ENCODE measurements at regions not wholly inside any gene's neighbourhood (a gene's known extent, or its start where the extent isn't known, plus 50 kb on each side); places are given as distances from the start of the nearest gene placed in this dataset.

DNA sequence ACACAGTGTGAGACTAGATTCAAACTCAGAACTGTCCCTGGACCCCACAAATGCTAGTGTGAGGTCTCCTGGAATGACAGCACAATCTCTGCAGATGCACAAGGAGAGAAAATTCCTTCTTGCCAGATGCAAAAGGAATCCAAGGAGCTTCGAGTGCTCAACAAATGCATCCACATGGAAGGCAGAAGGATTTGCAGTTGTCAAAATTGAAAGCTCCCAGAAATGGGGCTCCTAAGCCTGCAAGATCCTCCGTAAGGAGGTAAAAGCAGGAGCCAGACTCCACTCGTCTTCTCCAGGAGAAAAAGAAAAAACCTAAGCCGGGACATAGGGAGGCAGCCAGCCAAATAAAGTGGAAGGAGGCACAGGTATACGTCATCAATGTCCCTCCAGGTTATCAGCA, 355.0 kb upstream of the KLHL29 start:
- Mint-ChIP-seq H3K9me3 (ENCODE audit: unreplicated experiment) (no peaks in the 10 kb centered on the region), H3K36me3 (ENCODE audit: insufficient read depth, unreplicated experiment) (no peaks in the 10 kb centered on the region), H3K4me1 (ENCODE audit: low read depth, unreplicated experiment) (peaks cover 11% of the 10 kb centered on the region), H3K27ac (ENCODE audit: unreplicated experiment) (no peak overlapping the region), H3K27me3 (ENCODE audit: insufficient read depth, unreplicated experiment) (peaks cover 2% of the 10 kb centered on the region), H3K4me3 (ENCODE audit: unreplicated experiment) (no peak overlapping the region)
- no TSS peak for BruUV-seq (replicated peaks)
- H3K9me3 ChIP-seq: no peaks in the 10 kb centered on the region
- H3K4me3 ChIP-seq (ENCODE audit: low read depth, low read length): no peak overlapping the region
- no peaks in the 10 kb centered on the region for H3K36me3 ChIP-seq (ENCODE audit: control insufficient read depth, insufficient read depth, low read length)
- peaks cover 20% of the 10 kb centered on the region for H3K4me1 ChIP-seq
- ChIA-PET POLR2A (no interaction called here), CTCF (no interaction called here)
- H3K27me3 ChIP-seq (replicated peaks; ENCODE audit: control insufficient read depth, insufficient read depth, low read length): no peaks in the 10 kb centered on the region
- intact Hi-C loops (cut with micrococcal nuclease; ENCODE audit: unreplicated experiment): no loop called here
- TF ChIP-seq, protein P1, sequence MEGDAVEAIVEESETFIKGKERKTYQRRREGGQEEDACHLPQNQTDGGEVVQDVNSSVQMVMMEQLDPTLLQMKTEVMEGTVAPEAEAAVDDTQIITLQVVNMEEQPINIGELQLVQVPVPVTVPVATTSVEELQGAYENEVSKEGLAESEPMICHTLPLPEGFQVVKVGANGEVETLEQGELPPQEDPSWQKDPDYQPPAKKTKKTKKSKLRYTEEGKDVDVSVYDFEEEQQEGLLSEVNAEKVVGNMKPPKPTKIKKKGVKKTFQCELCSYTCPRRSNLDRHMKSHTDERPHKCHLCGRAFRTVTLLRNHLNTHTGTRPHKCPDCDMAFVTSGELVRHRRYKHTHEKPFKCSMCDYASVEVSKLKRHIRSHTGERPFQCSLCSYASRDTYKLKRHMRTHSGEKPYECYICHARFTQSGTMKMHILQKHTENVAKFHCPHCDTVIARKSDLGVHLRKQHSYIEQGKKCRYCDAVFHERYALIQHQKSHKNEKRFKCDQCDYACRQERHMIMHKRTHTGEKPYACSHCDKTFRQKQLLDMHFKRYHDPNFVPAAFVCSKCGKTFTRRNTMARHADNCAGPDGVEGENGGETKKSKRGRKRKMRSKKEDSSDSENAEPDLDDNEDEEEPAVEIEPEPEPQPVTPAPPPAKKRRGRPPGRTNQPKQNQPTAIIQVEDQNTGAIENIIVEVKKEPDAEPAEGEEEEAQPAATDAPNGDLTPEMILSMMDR (IDR thresholded peaks at IDR 0.05; ENCODE audit: insufficient read depth in 1 of 2, low read depth in 1 of 2, low read length in 1 of 2, severe bottlenecking in 1 of 2, unreplicated experiment in 1 of 2): no peak
- no peak for DNase-seq

DNA sequence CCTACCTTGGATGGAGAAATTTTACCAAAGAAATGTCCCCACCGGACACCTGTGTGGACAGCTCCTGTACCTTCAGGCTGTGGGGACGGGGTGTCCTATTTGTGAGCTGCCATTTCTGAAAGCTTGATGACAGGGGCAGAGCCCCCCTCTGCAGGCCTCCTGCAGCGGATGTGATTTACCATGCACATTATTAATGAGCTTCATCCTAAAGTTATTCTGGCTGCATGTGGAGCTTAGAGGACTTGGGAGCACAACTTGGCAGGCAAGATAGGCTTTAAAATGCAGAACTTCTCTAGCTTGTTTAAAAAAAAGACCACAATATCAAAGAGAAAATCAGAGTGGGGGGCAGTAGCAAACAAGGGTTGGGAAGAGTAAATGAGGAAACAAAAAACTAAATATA, 350.0 kb upstream of the KLHL29 start:
- Mint-ChIP-seq H3K9me3 (ENCODE audit: unreplicated experiment) (no peaks in the 10 kb centered on the region), H3K27me3 (ENCODE audit: insufficient read depth, unreplicated experiment) (peaks cover 2% of the 10 kb centered on the region), H3K4me1 (ENCODE audit: low read depth, unreplicated experiment) (no peaks in the 10 kb centered on the region), H3K36me3 (ENCODE audit: insufficient read depth, unreplicated experiment) (no peaks in the 10 kb centered on the region), H3K4me3 (ENCODE audit: unreplicated experiment) (no peak overlapping the region), H3K27ac (ENCODE audit: unreplicated experiment) (no peak overlapping the region)
- H3K27me3 ChIP-seq (replicated peaks; ENCODE audit: control insufficient read depth, insufficient read depth, low read length): no peaks in the 10 kb centered on the region
- no peaks in the 10 kb centered on the region for H3K4me1 ChIP-seq
- no peak for DNase-seq
- no TSS peak for BruUV-seq (replicated peaks)
- no peaks in the 10 kb centered on the region for H3K36me3 ChIP-seq (ENCODE audit: control insufficient read depth, insufficient read depth, low read length)
- intact Hi-C loops (cut with micrococcal nuclease; ENCODE audit: unreplicated experiment): no loop called here
- H3K4me3 ChIP-seq (ENCODE audit: low read depth, low read length): no peak overlapping the region
- no peaks in the 10 kb centered on the region for H3K9me3 ChIP-seq
- ChIA-PET POLR2A (no interaction called here), CTCF (interaction anchor here (0.6 kb wide), 1 partner anchor 164 kb away, joined by 3 read pairs; no protein-coding TSS in a partner anchor)
- TF ChIP-seq, protein P1 (IDR thresholded peaks at IDR 0.05; ENCODE audit: insufficient read depth in 1 of 2, low read depth in 1 of 2, low read length in 1 of 2, severe bottlenecking in 1 of 2, unreplicated experiment in 1 of 2): no peak

DNA sequence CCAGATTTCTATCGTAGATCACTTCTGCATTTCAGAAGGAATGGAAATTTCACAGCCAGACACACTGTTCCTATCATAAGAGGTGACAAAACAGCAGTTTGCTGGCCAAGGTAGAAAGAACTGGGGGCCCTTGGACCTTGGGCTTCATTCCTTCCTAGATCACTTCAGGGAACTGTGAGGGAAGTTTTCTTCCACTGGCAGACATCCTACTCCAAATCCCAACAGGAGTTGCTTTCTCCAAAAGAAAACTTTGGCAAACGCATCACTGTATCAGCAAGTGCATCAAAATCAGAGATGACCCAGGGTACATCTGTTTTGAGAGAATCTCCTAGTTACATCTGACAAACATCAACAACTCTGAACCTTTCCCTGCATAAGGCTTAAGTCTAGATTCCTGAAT, 348.4 kb upstream of the KLHL29 start:
- CTCF ChIA-PET: no interaction called here
- Histone ChIP-seq H3K27me3 (replicated peaks; ENCODE audit: control insufficient read depth, insufficient read depth, low read length) (no peaks in the 10 kb centered on the region), H3K4me3 (ENCODE audit: low read depth, low read length) (no peak overlapping the region), H3K36me3 (ENCODE audit: control insufficient read depth, insufficient read depth, low read length) (no peaks in the 10 kb centered on the region), H3K9me3 (no peaks in the 10 kb centered on the region), H3K4me1 (no peaks in the 10 kb centered on the region)
- no peak for DNase-seq
- POLR2A ChIA-PET: no interaction called here
- TF ChIP-seq, protein P1 (IDR thresholded peaks at IDR 0.05; ENCODE audit: insufficient read depth in 1 of 2, low read depth in 1 of 2, low read length in 1 of 2, severe bottlenecking in 1 of 2, unreplicated experiment in 1 of 2): no peak
- no peaks in the 10 kb centered on the region for H3K4me1 Mint-ChIP-seq (ENCODE audit: low read depth, unreplicated experiment)
- no peaks in the 10 kb centered on the region for H3K9me3 Mint-ChIP-seq (ENCODE audit: unreplicated experiment)
- H3K36me3 Mint-ChIP-seq (ENCODE audit: insufficient read depth, unreplicated experiment): no peaks in the 10 kb centered on the region
- peaks cover 2% of the 10 kb centered on the region for H3K27me3 Mint-ChIP-seq (ENCODE audit: insufficient read depth, unreplicated experiment)
- H3K27ac Mint-ChIP-seq (ENCODE audit: unreplicated experiment): no peak overlapping the region
- no TSS peak for BruUV-seq (replicated peaks)
- no peak overlapping the region for H3K4me3 Mint-ChIP-seq (ENCODE audit: unreplicated experiment)
- intact Hi-C loops (cut with micrococcal nuclease; ENCODE audit: unreplicated experiment): no loop called here

Data from Caco-2 (cell line).